AG08396 (cell line): ENCODE measurements at regions not wholly inside any gene's neighbourhood (a gene's known extent, or its start where the extent isn't known, plus 50 kb on each side); places are given as distances from the start of the nearest gene placed in this dataset.

Source experiments
- DNase-seq: peaks from one replicate; pipeline ENCODE4 v3.0.0; 2012; ENCODE audit warnings: low spot score, mixed read lengths

GRCh38 chr2:62565309-62565908 is 59.4 kb upstream of the TMEM17 start:
- no peak for DNase-seq

- DNase-seq: no peak
These were observed 58.6 kb upstream of the TMEM17 start for GRCh38 chr2:62564380-62565137.

GRCh38 chr2:62561586-62561985 is 55.6 kb upstream of the TMEM17 start:
- no peak for DNase-seq

GRCh38 chr2:62559582-62559981 is 53.6 kb upstream of the TMEM17 start:
- DNase-seq: no peak

GRCh38 chr2:62558743-62559142 is 52.7 kb upstream of the TMEM17 start:
- no peak for DNase-seq

GRCh38 chr2:62556086-62556485 is 50.1 kb upstream of the TMEM17 start:
- no peak for DNase-seq
